H9 (cell line): ENCODE measurements at regions not wholly inside any gene's neighbourhood (a gene's known extent, or its start where the extent isn't known, plus 50 kb on each side); places are given as distances from the start of the nearest gene placed in this dataset.

ENCODE experiments used
- DNase-seq: peaks from one replicate; pipeline ENCODE4 v3.0.0-alpha.2; 2017
- H2AFZ ChIP-seq: one replicate; pipeline ENCODE4 v1.6.1; 2013; ENCODE audit warnings: mild to moderate bottlenecking, low read length, control low read depth, moderate library complexity
- H2AK5ac ChIP-seq: 2 replicates; pipeline ENCODE4 v1.6.1; 2013; ENCODE audit warnings: low read length, control low read depth, mixed read lengths; ENCODE audit not compliant: insufficient read length
- H2BK120ac ChIP-seq: one replicate; pipeline ENCODE4 v1.6.1; 2013; ENCODE audit warnings: low read depth, mild to moderate bottlenecking, low read length, control low read depth, inconsistent platforms; ENCODE audit not compliant: poor library complexity, severe bottlenecking
- H2BK12ac ChIP-seq: 2 replicates; pipeline ENCODE4 v1.6.1; 2013; ENCODE audit warnings: low read length, control low read depth, mixed read lengths, low read depth; ENCODE audit not compliant: insufficient read length
- H2BK15ac ChIP-seq: 2 replicates; pipeline ENCODE4 v1.6.1; 2013; ENCODE audit warnings: low read depth, low read length, control low read depth
- H2BK20ac ChIP-seq: one replicate; pipeline ENCODE4 v1.6.1; 2013; ENCODE audit warnings: low read depth, mild to moderate bottlenecking, low read length, control low read depth, inconsistent platforms; ENCODE audit not compliant: poor library complexity, severe bottlenecking
- H2BK5ac ChIP-seq: 2 replicates; pipeline ENCODE4 v1.6.1; 2013; ENCODE audit warnings: low read length, control low read depth, mixed read lengths; ENCODE audit not compliant: insufficient read length
- H3K14ac ChIP-seq: 2 replicates; pipeline ENCODE4 v1.6.1; 2013; ENCODE audit warnings: low read length, control low read depth; ENCODE audit not compliant: insufficient read depth
- H3K18ac ChIP-seq: 2 replicates; pipeline ENCODE4 v1.6.1; 2013; ENCODE audit warnings: low read depth, mild to moderate bottlenecking, mixed read lengths, low read length, control low read depth; ENCODE audit not compliant: insufficient read length
- H3K23ac ChIP-seq: 2 replicates; pipeline ENCODE4 v1.6.1; 2013; ENCODE audit warnings: low read length, control low read depth, mixed read lengths, low read depth; ENCODE audit not compliant: insufficient read length
- H3K23me2 ChIP-seq: 2 replicates; pipeline ENCODE4 v1.6.1; 2013; ENCODE audit warnings: low read depth, mild to moderate bottlenecking, mixed read lengths, low read length, control low read depth; ENCODE audit not compliant: insufficient read length, poor library complexity, severe bottlenecking
- H3K27ac ChIP-seq: 2 replicates; pipeline ENCODE4 v1.5.1; 2013; ENCODE audit warnings: low read length, control low read depth, mixed read lengths, low read depth; ENCODE audit not compliant: insufficient read length
- H3K27me3 ChIP-seq: 2 replicates; pipeline ENCODE4 v1.6.1; 2013; ENCODE audit warnings: low read length, control low read depth, inconsistent platforms; ENCODE audit not compliant: insufficient read depth
- H3K4ac ChIP-seq: 2 replicates; pipeline ENCODE4 v1.6.1; 2013; ENCODE audit warnings: low read depth, mild to moderate bottlenecking, control low read depth, inconsistent platforms, low read length, moderate library complexity
- H3K4me1 ChIP-seq: 2 replicates; pipeline ENCODE4 v1.6.1; 2013; ENCODE audit warnings: low read length, control low read depth, inconsistent platforms; ENCODE audit not compliant: insufficient read depth
- H3K4me2 ChIP-seq: 2 replicates; pipeline ENCODE4 v1.6.1; 2013; ENCODE audit warnings: low read length, control low read depth, mixed read lengths; ENCODE audit not compliant: insufficient read length, insufficient read depth
- H3K56ac ChIP-seq: 2 replicates; pipeline ENCODE4 v1.6.1; 2013; ENCODE audit warnings: low read depth, mild to moderate bottlenecking, mixed read lengths, low read length, control low read depth; ENCODE audit not compliant: insufficient read length
- H3K79me1 ChIP-seq: 2 replicates; pipeline ENCODE4 v1.6.1; 2013; ENCODE audit warnings: low read depth, mild to moderate bottlenecking, moderate library complexity, low read length, control low read depth, inconsistent platforms; ENCODE audit not compliant: insufficient read depth, poor library complexity, severe bottlenecking
- H3K79me2 ChIP-seq: 2 replicates; pipeline ENCODE4 v1.6.1; 2013; ENCODE audit warnings: low read length, control low read depth, inconsistent platforms; ENCODE audit not compliant: insufficient read depth
- H3K9ac ChIP-seq: 2 replicates; pipeline ENCODE4 v1.6.1; 2013; ENCODE audit warnings: low read length, control low read depth, mixed read lengths; ENCODE audit not compliant: insufficient read length; ENCODE audit errors: extremely low read depth
- H3K9me3 ChIP-seq: one replicate; pipeline ENCODE4 v1.6.1; 2013; ENCODE audit warnings: low read depth, low read length, inconsistent platforms; ENCODE audit not compliant: control insufficient read depth
- H3T11ph ChIP-seq: one replicate; pipeline ENCODE4 v1.6.1; 2013; ENCODE audit warnings: mild to moderate bottlenecking, low read length, control low read depth, inconsistent platforms
- H4K20me1 ChIP-seq: one replicate; pipeline ENCODE4 v1.6.1; 2013; ENCODE audit not compliant: control insufficient read depth, insufficient read length, insufficient read depth
- H4K5ac ChIP-seq: 2 replicates; pipeline ENCODE4 v1.6.1; 2013; ENCODE audit warnings: low read depth, mild to moderate bottlenecking, mixed read lengths, low read length, control low read depth; ENCODE audit not compliant: insufficient read length
- H4K8ac ChIP-seq: replicated peaks from 2 replicates; pipeline ENCODE4 v1.6.1; 2013; ENCODE audit warnings: low read length, control low read depth, mixed read lengths, low read depth; ENCODE audit not compliant: insufficient read length
- H4K91ac ChIP-seq: 2 replicates; pipeline ENCODE4 v1.6.1; 2013; ENCODE audit warnings: low read depth, mild to moderate bottlenecking, moderate library complexity, mixed read lengths, low read length, control low read depth; ENCODE audit not compliant: insufficient read length
- H3K27ac Mint-ChIP-seq, 3 experiments: 2 replicates in 2 of 3; 3 replicates in 1 of 3; pipeline ENCODE4 v1.8.0; 2020 to 2021; ENCODE audit warnings: mixed read lengths in 3 of 3, mild to moderate bottlenecking in 1 of 3, moderate library complexity in 1 of 3
- H3K27me3 Mint-ChIP-seq: 2 replicates; pipeline ENCODE4 v1.8.0; 2021; ENCODE audit warnings: low read depth, mild to moderate bottlenecking, moderate library complexity, mixed read lengths
- H3K36me3 Mint-ChIP-seq, 3 experiments: 2 replicates in 2 of 3; 3 replicates in 1 of 3; pipeline ENCODE4 v1.8.0; 2020 to 2021; ENCODE audit warnings: low read depth in 3 of 3, mixed read lengths in 3 of 3; ENCODE audit not compliant: insufficient read depth in 1 of 3
- H3K4me1 Mint-ChIP-seq, 2 experiments: 2 replicates each; pipeline ENCODE4 v1.8.0; 2020; ENCODE audit warnings: mixed read lengths in 2 of 2
- H3K4me3 Mint-ChIP-seq, 2 experiments: 2 replicates in 1 of 2; 3 replicates in 1 of 2; pipeline ENCODE4 v1.8.0; 2020 to 2021; ENCODE audit warnings: mild to moderate bottlenecking in 2 of 2, mixed read lengths in 2 of 2, moderate library complexity in 1 of 2
- H3K9me3 Mint-ChIP-seq, 2 experiments: 2 replicates in 1 of 2; 3 replicates in 1 of 2; pipeline ENCODE4 v1.8.0; 2020; ENCODE audit warnings: mild to moderate bottlenecking in 2 of 2, mixed read lengths in 2 of 2, moderate library complexity in 1 of 2
- WGBS: extraction: QIAGEN DNeasy Blood & Tissue Kit; methylation state at CpG from one replicate; pipeline ENCODE4 v1.1.7; 2013; ENCODE audit warnings: missing lambda C conversion rate, low lambda C conversion rate, mixed read lengths; ENCODE audit not compliant: insufficient read length; ENCODE audit errors: extremely low coverage; 5-methylcytosine and 5-hydroxymethylcytosine counted together
- TF ChIP-seq, protein P1 (sequence below): fragments of 200-600 bp; sonication (generic); conservative IDR thresholded peaks from 3 replicates; pipeline ENCODE4 v1.8.0; 2021; ENCODE audit warnings: antibody characterized with exemption, mild to moderate bottlenecking

- Histone ChIP-seq H3K79me1 (no peaks in the 10 kb centered on the region), H3K18ac (no peak overlapping the region), H3K4ac (no peak overlapping the region), H2BK12ac (no peak overlapping the region), H2BK120ac (no peak overlapping the region), H3K4me1 (peaks cover 2% of the 10 kb centered on the region; the same call in 1 of the 2 replicates), H2AFZ (no peak overlapping the region), H3K9ac (no peak overlapping the region), H2AK5ac (no peak overlapping the region), H4K91ac (no peak overlapping the region), H3K14ac (no peak overlapping the region), H4K20me1 (no peaks in the 10 kb centered on the region), H4K8ac (no peak overlapping the region), H3T11ph (no peak overlapping the region), H4K5ac (no peak overlapping the region), H3K27me3 (no peaks in the 10 kb centered on the region), H3K79me2 (no peaks in the 10 kb centered on the region), H2BK5ac (no peak overlapping the region), H3K4me2 (no peak overlapping the region), H3K23me2 (no peaks in the 10 kb centered on the region), H2BK15ac (no peak overlapping the region), H3K23ac (no peak overlapping the region), H3K9me3 (no peaks in the 10 kb centered on the region), H2BK20ac (no peak overlapping the region), H3K27ac (no peak overlapping the region), H3K56ac (no peak overlapping the region)
- H3K27me3 Mint-ChIP-seq = peaks cover 12% of the 10 kb centered on the region
- no peaks in the 10 kb centered on the region for H3K9me3 Mint-ChIP-seq
- H3K4me3 Mint-ChIP-seq = no peak overlapping the region
- TF ChIP-seq, protein P1, sequence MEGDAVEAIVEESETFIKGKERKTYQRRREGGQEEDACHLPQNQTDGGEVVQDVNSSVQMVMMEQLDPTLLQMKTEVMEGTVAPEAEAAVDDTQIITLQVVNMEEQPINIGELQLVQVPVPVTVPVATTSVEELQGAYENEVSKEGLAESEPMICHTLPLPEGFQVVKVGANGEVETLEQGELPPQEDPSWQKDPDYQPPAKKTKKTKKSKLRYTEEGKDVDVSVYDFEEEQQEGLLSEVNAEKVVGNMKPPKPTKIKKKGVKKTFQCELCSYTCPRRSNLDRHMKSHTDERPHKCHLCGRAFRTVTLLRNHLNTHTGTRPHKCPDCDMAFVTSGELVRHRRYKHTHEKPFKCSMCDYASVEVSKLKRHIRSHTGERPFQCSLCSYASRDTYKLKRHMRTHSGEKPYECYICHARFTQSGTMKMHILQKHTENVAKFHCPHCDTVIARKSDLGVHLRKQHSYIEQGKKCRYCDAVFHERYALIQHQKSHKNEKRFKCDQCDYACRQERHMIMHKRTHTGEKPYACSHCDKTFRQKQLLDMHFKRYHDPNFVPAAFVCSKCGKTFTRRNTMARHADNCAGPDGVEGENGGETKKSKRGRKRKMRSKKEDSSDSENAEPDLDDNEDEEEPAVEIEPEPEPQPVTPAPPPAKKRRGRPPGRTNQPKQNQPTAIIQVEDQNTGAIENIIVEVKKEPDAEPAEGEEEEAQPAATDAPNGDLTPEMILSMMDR = no peak
- H3K27ac Mint-ChIP-seq = no peak overlapping the region
- peaks cover 0 to 2% (median 0%) of the 10 kb centered on the region in 3 experiments; a peak in 1 of 7 replicates for H3K36me3 Mint-ChIP-seq
- peaks cover 25 to 27% of the 10 kb centered on the region in 2 experiments for H3K4me1 Mint-ChIP-seq
- DNase-seq = no peak
- no CpG with 5 or more reads among the region's 4 CpGs for WGBS
Observed at GRCh38 chr2:45275242-45275805, 266.1 kb upstream of the SIX2 start.
